PC-9 (cell line): ENCODE measurements at regions not wholly inside any gene's neighbourhood (a gene's known extent, or its start where the extent isn't known, plus 50 kb on each side); places are given as distances from the start of the nearest gene placed in this dataset.

ENCODE experiments used
- BruUV-seq: library from RNA; stranded (reverse); fragments of 400-500 nt; replicated peaks from 2 replicates; lab custom pipeline; 2021; lab: Mats Ljungman, UMichigan
- CTCF ChIA-PET: fragments of 300-600 bp; sonication (Branson Sonifier 250); formaldehyde crosslinking; loops from one replicate; lab custom pipeline; 2022; ENCODE audit warnings: antibody characterized with exemption; lab: Charles Lee
- POLR2A ChIA-PET: fragments of 300-600 bp; sonication (Branson Sonifier 250); formaldehyde crosslinking; loops from one replicate; lab custom pipeline; 2022; ENCODE audit warnings: antibody characterized with exemption; ENCODE audit not compliant: unreplicated experiment; lab: Charles Lee
- DNase-seq, 2 experiments: peaks; one replicate each; pipeline versions ENCODE4 v3.0.0 to v3.0.0-alpha.2; 2015 to 2022; ENCODE audit warnings: mixed read lengths in 1 of 2
- H2AFZ ChIP-seq: fragments of 200-600 bp; sonication (generic); 2 replicates; pipeline ENCODE4 v1.8.1; 2017; ENCODE audit warnings: antibody characterized with exemption
- H3F3A ChIP-seq: fragments of 200-600 bp; sonication (generic); 2 replicates; pipeline ENCODE4 v1.8.1; 2017; ENCODE audit warnings: antibody characterized with exemption, mild to moderate bottlenecking, low read depth; ENCODE audit not compliant: insufficient read depth
- H3K27ac ChIP-seq: fragments of 200-600 bp; sonication (generic); 2 replicates; pipeline ENCODE4 v1.6.1; 2016; ENCODE audit warnings: mixed run types
- H3K27me3 ChIP-seq: fragments of 200-600 bp; sonication (generic); 2 replicates; pipeline ENCODE4 v1.6.1; 2016; ENCODE audit warnings: low read depth, mixed run types; ENCODE audit not compliant: insufficient read depth
- H3K36me3 ChIP-seq: fragments of 200-600 bp; sonication (generic); 2 replicates; pipeline ENCODE4 v1.6.1; 2016; ENCODE audit warnings: low read depth, mixed run types
- H3K4me1 ChIP-seq: fragments of 200-600 bp; sonication (generic); replicated peaks from 2 replicates; pipeline ENCODE4 v1.6.1; 2016; ENCODE audit warnings: mixed run types; ENCODE audit not compliant: insufficient read depth
- H3K4me2 ChIP-seq: fragments of 200-600 bp; sonication (generic); 2 replicates; pipeline ENCODE4 v1.6.1; 2017; ENCODE audit warnings: mixed run types
- H3K4me3 ChIP-seq: fragments of 200-600 bp; sonication (generic); 2 replicates; pipeline ENCODE4 v1.6.1; 2016; ENCODE audit warnings: mixed run types
- H3K79me2 ChIP-seq: fragments of 200-600 bp; sonication (generic); 2 replicates; pipeline ENCODE4 v1.6.1; 2017; ENCODE audit warnings: low read depth, mixed run types
- H3K9me2 ChIP-seq: fragments of 200-600 bp; sonication (generic); 2 replicates; pipeline ENCODE4 v1.8.1; 2017; ENCODE audit warnings: mild to moderate bottlenecking; ENCODE audit not compliant: insufficient read depth
- H3K9me3 ChIP-seq: fragments of 200-600 bp; sonication (generic); 2 replicates; pipeline ENCODE4 v1.8.1; 2016; ENCODE audit warnings: low read depth; ENCODE audit not compliant: insufficient read depth
- H4K20me1 ChIP-seq: fragments of 200-600 bp; sonication (generic); 2 replicates; pipeline ENCODE4 v1.8.1; 2017; ENCODE audit not compliant: insufficient read depth
- EZH2 ChIP-seq: fragments of 200-600 bp; sonication (generic); IDR thresholded peaks from 2 replicates; pipeline ENCODE4 v1.8.0; 2017; ENCODE audit warnings: antibody characterized with exemption, low read depth
- intact Hi-C: fragments of 100-400 bp; cut with micrococcal nuclease; formaldehyde crosslinking; loops from one replicate; pipeline ENCODE4 v1.10.0; 2022; ENCODE audit not compliant: unreplicated experiment
- TF ChIP-seq, protein P1 (sequence below): fragments of 200-600 bp; sonication (generic); conservative IDR thresholded peaks from 2 replicates; pipeline ENCODE4 v1.6.1; 2017; ENCODE audit warnings: mixed run types, antibody characterized with exemption, mild to moderate bottlenecking, moderate library complexity

DNA sequence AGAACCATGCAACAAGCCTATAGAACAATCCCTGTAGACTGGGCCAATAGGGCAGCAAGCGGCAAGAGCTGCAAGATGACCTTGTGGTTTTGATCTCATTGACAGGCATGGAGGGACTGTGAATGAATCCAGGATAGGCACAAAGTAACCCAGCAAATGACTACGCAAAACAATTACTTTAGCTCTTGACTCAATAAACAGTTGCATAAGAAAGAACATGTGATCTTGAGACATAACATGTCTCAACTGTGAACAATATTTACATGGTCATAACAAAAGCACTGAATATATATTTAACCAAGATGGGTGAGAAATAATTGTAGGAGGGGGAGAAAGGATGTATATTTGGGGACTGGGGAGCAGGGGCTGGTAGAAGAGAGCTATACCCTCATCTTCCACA lies 313.7 kb upstream of the CDH5 start:
- no peak for DNase-seq
- Histone ChIP-seq H3K79me2 (no peaks in the 10 kb centered on the region), H2AFZ (no peak overlapping the region), H3K4me1 (no peaks in the 10 kb centered on the region), H3K36me3 (no peaks in the 10 kb centered on the region), H3F3A (no peaks in the 10 kb centered on the region), H3K27me3 (peaks cover 56% of the 10 kb centered on the region), H3K9me2 (no peaks in the 10 kb centered on the region), H3K4me3 (no peak overlapping the region), H3K27ac (no peak overlapping the region), H4K20me1 (no peaks in the 10 kb centered on the region), H3K9me3 (no peaks in the 10 kb centered on the region), H3K4me2 (no peak overlapping the region)
- intact Hi-C loops = no loop called here
- BruUV-seq = no TSS peak
- ChIA-PET POLR2A (no interaction called here), CTCF (no interaction called here)
- TF ChIP-seq EZH2 = no peak
- TF ChIP-seq, protein P1, sequence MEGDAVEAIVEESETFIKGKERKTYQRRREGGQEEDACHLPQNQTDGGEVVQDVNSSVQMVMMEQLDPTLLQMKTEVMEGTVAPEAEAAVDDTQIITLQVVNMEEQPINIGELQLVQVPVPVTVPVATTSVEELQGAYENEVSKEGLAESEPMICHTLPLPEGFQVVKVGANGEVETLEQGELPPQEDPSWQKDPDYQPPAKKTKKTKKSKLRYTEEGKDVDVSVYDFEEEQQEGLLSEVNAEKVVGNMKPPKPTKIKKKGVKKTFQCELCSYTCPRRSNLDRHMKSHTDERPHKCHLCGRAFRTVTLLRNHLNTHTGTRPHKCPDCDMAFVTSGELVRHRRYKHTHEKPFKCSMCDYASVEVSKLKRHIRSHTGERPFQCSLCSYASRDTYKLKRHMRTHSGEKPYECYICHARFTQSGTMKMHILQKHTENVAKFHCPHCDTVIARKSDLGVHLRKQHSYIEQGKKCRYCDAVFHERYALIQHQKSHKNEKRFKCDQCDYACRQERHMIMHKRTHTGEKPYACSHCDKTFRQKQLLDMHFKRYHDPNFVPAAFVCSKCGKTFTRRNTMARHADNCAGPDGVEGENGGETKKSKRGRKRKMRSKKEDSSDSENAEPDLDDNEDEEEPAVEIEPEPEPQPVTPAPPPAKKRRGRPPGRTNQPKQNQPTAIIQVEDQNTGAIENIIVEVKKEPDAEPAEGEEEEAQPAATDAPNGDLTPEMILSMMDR = no peak

DNA sequence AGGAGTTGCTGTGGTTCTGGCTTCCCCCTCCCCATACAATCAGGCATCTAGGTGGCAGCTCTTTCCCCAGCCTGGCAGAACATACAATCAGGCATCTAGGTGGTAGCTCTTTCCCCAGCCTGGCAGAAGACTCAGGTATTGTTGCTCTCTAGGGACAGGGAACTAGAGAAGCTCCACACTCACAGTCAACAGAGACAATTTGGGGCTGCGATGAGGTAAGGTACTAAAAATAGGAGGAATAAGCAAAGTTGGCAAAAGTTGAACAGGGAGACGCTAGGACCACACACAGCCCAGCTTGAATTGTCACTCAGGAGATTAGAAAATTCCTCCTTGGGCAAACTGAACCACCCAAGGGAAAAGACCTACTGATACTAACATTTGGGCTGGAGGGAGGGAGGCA lies 315.5 kb upstream of the CDH5 start:
- no peak for DNase-seq
- ChIA-PET CTCF (no interaction called here), POLR2A (no interaction called here)
- no peaks in the 10 kb centered on the region; the same call in 1 of the 2 replicates for H3K9me2 ChIP-seq
- no peaks in the 10 kb centered on the region for H3K79me2 ChIP-seq
- H3K27ac ChIP-seq = no peak overlapping the region
- no peak overlapping the region for H3K4me2 ChIP-seq
- H3K9me3 ChIP-seq = no peaks in the 10 kb centered on the region
- H2AFZ ChIP-seq = no peak overlapping the region
- intact Hi-C loops = no loop called here
- BruUV-seq = no TSS peak
- no peaks in the 10 kb centered on the region for H4K20me1 ChIP-seq
- TF ChIP-seq, protein P1 = no peak
- TF ChIP-seq EZH2 = no peak
- no peaks in the 10 kb centered on the region for H3F3A ChIP-seq
- H3K27me3 ChIP-seq = peaks cover 45% of the 10 kb centered on the region
- no peaks in the 10 kb centered on the region for H3K4me1 ChIP-seq
- H3K36me3 ChIP-seq = no peaks in the 10 kb centered on the region
- H3K4me3 ChIP-seq = no peak overlapping the region

DNA sequence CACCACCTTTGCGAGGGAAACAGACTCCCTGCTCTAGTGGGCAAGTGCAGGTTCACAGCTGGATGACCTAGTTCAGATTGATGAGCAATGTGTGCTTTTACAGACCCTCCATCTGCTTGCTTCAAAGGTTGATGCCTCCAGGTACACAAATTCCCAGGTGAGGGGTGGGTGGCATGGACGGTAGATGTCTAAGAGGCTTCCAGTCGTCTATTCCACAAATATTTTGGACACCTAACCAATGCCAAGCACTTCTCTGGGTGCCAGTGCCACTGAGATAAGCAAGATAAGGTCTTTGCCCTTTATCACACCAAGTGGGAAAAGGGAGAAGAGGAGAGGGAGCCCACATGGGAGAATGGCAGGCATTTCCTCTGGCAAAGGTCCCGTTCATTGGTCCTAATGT lies 316.6 kb upstream of the CDH5 start:
- no peak overlapping the region for H2AFZ ChIP-seq
- no peaks in the 10 kb centered on the region for H3F3A ChIP-seq
- no TSS peak for BruUV-seq
- no peaks in the 10 kb centered on the region for H3K36me3 ChIP-seq
- no peak overlapping the region for H3K4me3 ChIP-seq
- no peaks in the 10 kb centered on the region for H3K9me3 ChIP-seq
- H3K4me2 ChIP-seq = no peak overlapping the region
- H3K27me3 ChIP-seq = peaks cover 34% of the 10 kb centered on the region
- TF ChIP-seq EZH2 = no peak
- TF ChIP-seq, protein P1 = no peak
- DNase-seq = no peak
- H3K27ac ChIP-seq = no peak overlapping the region
- CTCF ChIA-PET = no interaction called here
- intact Hi-C loops = no loop called here
- no peaks in the 10 kb centered on the region for H3K79me2 ChIP-seq
- H3K9me2 ChIP-seq = no peaks in the 10 kb centered on the region; the same call in 1 of the 2 replicates
- POLR2A ChIA-PET = no interaction called here
- H3K4me1 ChIP-seq = no peaks in the 10 kb centered on the region
- H4K20me1 ChIP-seq = no peaks in the 10 kb centered on the region
